PFSK-1 (cell line): ENCODE measurements at regions not wholly inside any gene's neighbourhood (a gene's known extent, or its start where the extent isn't known, plus 50 kb on each side); places are given as distances from the start of the nearest gene placed in this dataset.

Source experiments
- FOXP2 ChIP-seq: optimal IDR thresholded peaks from 2 replicates; pipeline ENCODE3; 2011; ENCODE audit warnings: borderline replicate concordance, control low read depth, inconsistent platforms; ENCODE audit not compliant: insufficient read depth; ENCODE audit errors: extremely low read length, extremely low read depth
- POLR2AphosphoS5 ChIP-seq: IDR thresholded peaks from 2 replicates; pipeline ENCODE4 v1.6.1; 2012; ENCODE audit warnings: low read depth, mild to moderate bottlenecking, control low read depth, low read length, moderate library complexity
- REST ChIP-seq, 2 experiments: IDR thresholded peaks; 2 replicates each; pipeline versions ENCODE4 v1.6.1 to v1.8.0; 2011 to 2012; ENCODE audit warnings: low read depth in 2 of 2, low read length in 2 of 2, control low read depth in 1 of 2, inconsistent platforms in 1 of 2, mild to moderate bottlenecking in 1 of 2, moderate library complexity in 1 of 2; ENCODE audit not compliant: insufficient read depth in 1 of 2
- SIN3A ChIP-seq: IDR thresholded peaks from 2 replicates; pipeline ENCODE4 v1.6.1; 2012; ENCODE audit warnings: mild to moderate bottlenecking, low read length, moderate library complexity, borderline replicate concordance; ENCODE audit not compliant: insufficient read depth
- TAF1 ChIP-seq: IDR thresholded peaks from 2 replicates; pipeline ENCODE4 v1.6.1; 2012; ENCODE audit warnings: low read length, control low read depth, borderline replicate concordance; ENCODE audit not compliant: insufficient read depth

DNA sequence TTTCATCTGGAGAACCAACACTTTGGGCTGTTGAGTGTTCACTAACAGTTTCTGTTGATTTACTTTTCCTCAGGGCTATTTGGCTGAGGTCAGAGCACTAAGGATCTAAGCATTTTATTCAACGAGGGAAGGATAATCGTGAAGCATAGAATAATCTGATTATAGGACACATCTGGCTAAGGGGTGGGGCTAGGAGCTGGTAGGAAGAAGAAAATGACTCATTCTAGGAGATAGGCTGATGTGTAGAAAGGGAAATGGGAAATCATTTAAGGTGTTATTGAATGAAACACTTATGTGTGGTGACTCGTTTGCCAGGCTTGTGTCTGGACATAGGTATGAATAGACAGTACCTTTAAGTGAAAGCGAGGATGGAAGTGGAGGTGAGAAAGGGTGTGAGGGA, 167.2 kb downstream of the ETNK1 start:
- TF ChIP-seq POLR2AphosphoS5 (no peak), TAF1 (no peak), FOXP2 (no peak), SIN3A (no peak), REST (IDR thresholded peaks at IDR 0.05; ENCODE audit: insufficient read depth in 1 of 2, low read depth in 2 of 2, low read length in 2 of 2) (no peak)

GRCh38 chr12:22794017-22794416, 169.0 kb downstream of the ETNK1 start:
- TF ChIP-seq TAF1 (no peak), FOXP2 (no peak), POLR2AphosphoS5 (no peak), SIN3A (no peak), REST (IDR thresholded peaks at IDR 0.05; ENCODE audit: insufficient read depth in 1 of 2, low read depth in 2 of 2, low read length in 2 of 2) (no peak)

DNA sequence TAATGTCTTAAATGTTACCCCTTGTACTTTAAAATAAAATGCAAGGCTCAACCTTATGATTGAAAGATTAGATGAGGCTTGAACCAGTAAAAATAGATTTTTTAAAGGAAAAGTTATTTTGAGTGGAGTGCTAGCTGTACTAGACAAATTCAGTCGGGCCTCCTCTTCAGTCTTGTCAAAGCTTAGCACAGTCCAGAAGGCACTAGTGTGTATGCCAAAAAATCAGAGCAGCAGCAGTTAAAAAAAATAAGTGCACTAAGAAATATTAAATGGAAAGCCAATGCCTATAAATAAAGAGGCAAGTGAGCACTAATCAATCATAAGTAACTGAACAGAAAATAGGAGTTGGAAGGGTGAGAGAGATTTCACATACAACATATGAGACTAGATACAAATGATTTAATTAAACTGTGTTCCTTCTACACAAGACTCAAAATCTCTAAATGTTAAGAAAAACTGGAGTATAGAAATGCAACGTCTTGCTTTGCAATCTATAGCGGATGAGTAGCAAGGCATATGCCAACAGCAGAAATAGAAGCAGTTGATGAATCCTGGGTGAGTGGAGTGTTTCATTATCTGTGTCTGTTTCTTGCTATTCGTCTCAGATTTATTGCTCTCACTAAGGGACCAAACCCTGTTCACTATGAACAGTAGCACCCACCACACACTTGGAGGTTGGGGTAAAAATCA, 172.1 kb downstream of the ETNK1 start:
- no peak for TF ChIP-seq TAF1
- TF ChIP-seq REST (IDR thresholded peaks at IDR 0.05; ENCODE audit: insufficient read depth in 1 of 2, low read depth in 2 of 2, low read length in 2 of 2), result no peak
- no peak for TF ChIP-seq FOXP2
- no peak for TF ChIP-seq POLR2AphosphoS5
- TF ChIP-seq SIN3A, result no peak

- TF ChIP-seq SIN3A, result no peak
- no peak for TF ChIP-seq REST (IDR thresholded peaks at IDR 0.05; ENCODE audit: insufficient read depth in 1 of 2, low read depth in 2 of 2, low read length in 2 of 2)
- no peak for TF ChIP-seq FOXP2
- no peak for TF ChIP-seq TAF1
- no peak for TF ChIP-seq POLR2AphosphoS5
Measured at GRCh38 chr12:22797701-22798100, 172.7 kb downstream of the ETNK1 start.

- TF ChIP-seq SIN3A, result no peak
- TF ChIP-seq TAF1, result no peak
- TF ChIP-seq POLR2AphosphoS5, result no peak
- TF ChIP-seq REST (IDR thresholded peaks at IDR 0.05; ENCODE audit: insufficient read depth in 1 of 2, low read depth in 2 of 2, low read length in 2 of 2), result no peak
- no peak for TF ChIP-seq FOXP2
Measured at GRCh38 chr12:22798116-22798515, 173.1 kb downstream of the ETNK1 start.
